ENCODE measurements at regions not wholly inside any gene's neighbourhood (a gene's known extent, or its start where the extent isn't known, plus 50 kb on each side); places are given as distances from the start of the nearest gene placed in this dataset.
"Not testable (repeated sequence)": the region's sequence is repeated elsewhere in the genome, so short reads cannot be mapped to it uniquely, and the experiment has no call there.

GRCh38 chr2:7094231-7094741 lies 177.1 kb downstream of the RNF144A start:
- no peaks in the 10 kb centered on the region for H3K9me3 ChIP-seq
- no peaks in the 10 kb centered on the region for H3K27me3 ChIP-seq
- no peak overlapping the region for H3K27ac ChIP-seq
- H3K4me1 ChIP-seq = no peaks in the 10 kb centered on the region
- no peak overlapping the region for H3K4me3 ChIP-seq
- no peaks in the 10 kb centered on the region for H3K36me3 ChIP-seq
- DNase-seq = no peak
- TF ChIP-seq CTCF (IDR thresholded peaks at IDR 0.05) (no peak), POLR2A (IDR thresholded peaks at IDR 0.05) (no peak)
- intact Hi-C loops (cut with DNase I; ENCODE audit: low total_unique reads) = no loop called here

GRCh38 chr2:7096726-7097352 lies 179.6 kb downstream of the RNF144A start:
- intact Hi-C loops (cut with DNase I; ENCODE audit: low total_unique reads) = no loop called here
- Histone ChIP-seq H3K36me3 (no peaks in the 10 kb centered on the region), H3K4me3 (no peak overlapping the region), H3K27ac (no peak overlapping the region), H3K9me3 (no peaks in the 10 kb centered on the region), H3K27me3 (no peaks in the 10 kb centered on the region), H3K4me1 (no peaks in the 10 kb centered on the region)
- no peak for DNase-seq
- TF ChIP-seq POLR2A (IDR thresholded peaks at IDR 0.05) (no peak), CTCF (IDR thresholded peaks at IDR 0.05) (no peak)

GRCh38 chr2:7097353-7097895 lies 180.2 kb downstream of the RNF144A start:
- no peak overlapping the region for H3K4me3 ChIP-seq
- no peaks in the 10 kb centered on the region for H3K9me3 ChIP-seq
- no peak overlapping the region for H3K27ac ChIP-seq
- no peaks in the 10 kb centered on the region for H3K36me3 ChIP-seq
- no peaks in the 10 kb centered on the region for H3K27me3 ChIP-seq
- intact Hi-C loops (cut with DNase I; ENCODE audit: low total_unique reads) = no loop called here
- peak; percentile 65 to 79 for DNase-seq
- no peaks in the 10 kb centered on the region for H3K4me1 ChIP-seq
- TF ChIP-seq CTCF (IDR thresholded peaks at IDR 0.05) = peak; percentile 88 to 97 (median 93)
- no peak for TF ChIP-seq POLR2A (IDR thresholded peaks at IDR 0.05)

- no peak for TF ChIP-seq POLR2A (IDR thresholded peaks at IDR 0.05)
- no peaks in the 10 kb centered on the region for H3K36me3 ChIP-seq
- no peak overlapping the region for H3K4me3 ChIP-seq
- H3K27me3 ChIP-seq = no peaks in the 10 kb centered on the region
- no peaks in the 10 kb centered on the region for H3K9me3 ChIP-seq
- no peak for DNase-seq
- no peak overlapping the region for H3K27ac ChIP-seq
- intact Hi-C loops (cut with DNase I; ENCODE audit: low total_unique reads) = no loop called here
- no peaks in the 10 kb centered on the region for H3K4me1 ChIP-seq
Observed at GRCh38 chr2:7098816-7099215, 181.6 kb downstream of the RNF144A start.

GRCh38 chr2:7099687-7100086 lies 182.5 kb downstream of the RNF144A start:
- intact Hi-C loops (cut with DNase I; ENCODE audit: low total_unique reads); H3K27me3 ChIP-seq; H3K4me3 ChIP-seq; H3K36me3 ChIP-seq; H3K4me1 ChIP-seq; H3K9me3 ChIP-seq; H3K27ac ChIP-seq; DNase-seq: not testable (repeated sequence)

- intact Hi-C loops (cut with DNase I; ENCODE audit: low total_unique reads) = no loop called here
- Histone ChIP-seq H3K4me3 (no peak overlapping the region), H3K36me3 (no peaks in the 10 kb centered on the region), H3K9me3 (no peaks in the 10 kb centered on the region), H3K27me3 (no peaks in the 10 kb centered on the region), H3K4me1 (no peaks in the 10 kb centered on the region), H3K27ac (no peak overlapping the region)
- no peak for DNase-seq
- no peak for TF ChIP-seq CTCF (IDR thresholded peaks at IDR 0.05)
- no peak for TF ChIP-seq POLR2A (IDR thresholded peaks at IDR 0.05)
Observed at GRCh38 chr2:7102826-7103225, 185.6 kb downstream of the RNF144A start.
